Panc1 (cell line): ENCODE measurements at regions not wholly inside any gene's neighbourhood (a gene's known extent, or its start where the extent isn't known, plus 50 kb on each side); places are given as distances from the start of the nearest gene placed in this dataset.

ENCODE experiments used
- CTCF ChIP-seq: fragments of 450-650 bp; IDR thresholded peaks from 2 replicates; pipeline ENCODE4 v1.5.1; 2017; ENCODE audit warnings: mild to moderate bottlenecking
- POLR2AphosphoS5 ChIP-seq: IDR thresholded peaks from 2 replicates; pipeline ENCODE4 v1.6.1; 2012; ENCODE audit warnings: mild to moderate bottlenecking, low read depth, low read length, moderate library complexity
- TCF7L2 ChIP-seq: IDR thresholded peaks from 2 replicates; pipeline ENCODE4 v1.6.1; 2011; ENCODE audit warnings: mild to moderate bottlenecking, low read depth, low read length, inconsistent platforms

- TF ChIP-seq CTCF: no peak
- no peak for TF ChIP-seq POLR2AphosphoS5
- no peak for TF ChIP-seq TCF7L2
These were observed 480.9 kb downstream of the FBXO15 start for GRCh38 chr18:73666772-73667171.
